NCI-H1694 treated with DMSO at 0.1 percent for 48 hours (cell line): ENCODE measurements at regions not wholly inside any gene's neighbourhood (a gene's known extent, or its start where the extent isn't known, plus 50 kb on each side); places are given as distances from the start of the nearest gene placed in this dataset.
"Not testable (repeated sequence)": the region's sequence is repeated elsewhere in the genome, so short reads cannot be mapped to it uniquely, and the experiment has no call there.

ENCODE experiments used
- DNase-seq: peaks from one replicate; lab custom pipeline; 2025; lab: John Stamatoyannopoulos, UW

DNA sequence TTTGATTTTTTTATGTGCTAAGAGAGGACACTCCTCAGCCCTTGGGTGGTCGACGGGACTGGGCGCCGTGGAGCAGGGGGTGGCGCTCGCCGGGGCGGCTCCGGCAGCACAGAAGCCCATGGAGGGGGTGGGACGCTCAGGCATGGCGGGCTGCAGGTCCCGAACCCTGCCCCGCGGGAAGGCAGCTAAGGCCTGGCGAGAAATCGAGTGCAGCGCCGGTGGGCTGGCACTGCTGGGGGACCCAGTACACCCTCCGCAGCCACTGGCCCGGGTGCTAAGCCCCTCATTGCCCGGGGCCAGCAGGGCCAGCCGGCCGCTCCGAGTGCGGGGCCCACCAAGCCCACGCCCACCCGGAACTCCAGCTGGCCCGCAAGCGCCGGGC, 669.7 kb upstream of the CTNND2 start:
- DNase-seq: not testable (repeated sequence)

DNA sequence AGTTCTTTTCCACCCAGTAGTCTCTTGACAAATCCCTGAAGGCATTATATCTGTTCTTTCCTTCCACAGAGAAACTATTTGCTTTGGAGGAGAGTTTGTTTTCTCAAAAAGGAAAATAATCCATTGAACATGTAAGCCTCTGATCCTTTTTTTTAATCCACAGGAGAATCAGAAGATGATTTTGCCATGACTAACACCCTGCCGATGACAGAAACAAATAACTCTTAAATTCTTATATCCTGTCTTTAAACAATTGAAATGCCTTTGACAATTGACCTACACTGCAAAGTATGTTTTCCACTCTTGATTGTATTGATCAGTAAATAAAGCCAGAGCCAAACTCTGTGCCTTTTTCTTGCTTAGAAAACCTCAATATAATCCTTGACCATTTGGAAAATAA, 666.4 kb upstream of the CTNND2 start:
- DNase-seq: no peak

DNA sequence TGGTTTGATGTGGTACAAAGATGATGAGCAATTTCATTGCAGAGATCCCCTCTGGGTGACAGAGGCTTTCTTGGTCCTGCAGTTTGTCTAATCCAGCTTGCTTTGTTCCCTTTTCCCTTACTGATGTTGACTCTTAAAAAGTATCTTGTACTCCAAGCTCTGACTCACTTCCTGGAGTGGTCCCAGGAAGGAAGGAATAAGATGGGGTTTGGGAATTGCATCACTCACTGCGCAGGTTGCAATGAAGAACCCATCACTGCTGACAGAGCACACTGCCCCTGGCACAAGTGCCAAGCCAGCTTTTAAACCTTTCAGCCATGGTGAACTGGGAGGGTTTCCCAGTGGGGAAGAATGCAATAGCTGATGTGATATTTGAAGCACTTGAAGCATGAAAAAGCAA, 662.2 kb upstream of the CTNND2 start:
- no peak for DNase-seq

DNA sequence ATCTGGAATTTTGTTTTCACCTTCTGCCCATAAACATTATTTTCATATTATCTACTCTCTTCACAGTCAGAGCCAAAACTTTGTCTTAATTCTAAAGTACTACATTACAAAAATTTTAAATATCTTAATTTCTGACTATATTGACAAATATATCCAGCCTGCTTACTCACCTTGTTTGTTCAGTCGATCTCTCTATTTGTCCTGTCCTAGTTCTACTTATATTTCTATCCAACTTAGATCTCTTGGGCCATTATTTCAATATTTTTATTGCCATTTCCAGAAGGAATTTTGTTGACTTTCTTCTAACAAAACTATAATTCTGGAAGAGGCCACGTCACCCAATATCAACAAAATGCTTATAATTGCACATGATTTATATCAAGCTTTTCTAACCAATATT, 652.8 kb upstream of the CTNND2 start:
- no peak for DNase-seq

DNA sequence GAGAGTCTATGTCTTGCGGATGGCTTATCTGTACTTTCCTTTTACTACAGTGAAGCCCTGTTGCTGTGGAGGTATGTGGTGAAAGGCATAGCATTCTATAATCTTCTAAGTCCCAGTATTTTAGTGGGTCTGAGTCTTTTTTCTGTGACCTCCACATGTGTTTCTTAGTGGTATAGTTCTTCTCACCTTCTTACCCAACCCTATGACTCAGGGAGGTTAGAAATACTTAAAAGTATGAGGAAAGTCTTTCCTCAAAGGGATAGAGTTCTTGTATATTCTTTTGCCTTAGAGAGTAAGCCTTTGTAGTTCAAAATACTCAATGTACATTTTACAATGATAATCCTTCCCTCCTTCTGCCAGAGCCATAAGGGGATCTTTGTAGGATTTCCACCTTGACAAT, 621.9 kb upstream of the CTNND2 start:
- DNase-seq: no peak

DNA sequence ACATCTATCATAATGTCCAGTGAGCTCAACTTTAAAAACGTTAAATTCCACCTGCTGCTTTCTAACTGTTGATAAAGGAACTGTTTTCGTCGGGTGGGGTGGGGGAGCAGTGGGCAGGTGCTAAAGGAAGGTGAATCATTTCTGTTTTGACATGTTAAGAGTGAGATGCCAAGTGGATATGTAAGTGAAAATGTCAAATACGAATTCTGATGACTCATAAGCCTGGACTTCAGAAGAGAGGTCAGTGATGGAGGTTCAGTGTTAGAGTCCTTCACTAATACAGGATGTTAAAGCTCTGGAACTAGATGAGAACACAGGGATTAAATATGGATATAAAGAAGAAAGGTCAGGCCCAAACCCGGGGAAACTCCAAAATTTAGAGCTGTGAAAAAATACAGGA, 617.9 kb upstream of the CTNND2 start:
- no peak for DNase-seq

DNA sequence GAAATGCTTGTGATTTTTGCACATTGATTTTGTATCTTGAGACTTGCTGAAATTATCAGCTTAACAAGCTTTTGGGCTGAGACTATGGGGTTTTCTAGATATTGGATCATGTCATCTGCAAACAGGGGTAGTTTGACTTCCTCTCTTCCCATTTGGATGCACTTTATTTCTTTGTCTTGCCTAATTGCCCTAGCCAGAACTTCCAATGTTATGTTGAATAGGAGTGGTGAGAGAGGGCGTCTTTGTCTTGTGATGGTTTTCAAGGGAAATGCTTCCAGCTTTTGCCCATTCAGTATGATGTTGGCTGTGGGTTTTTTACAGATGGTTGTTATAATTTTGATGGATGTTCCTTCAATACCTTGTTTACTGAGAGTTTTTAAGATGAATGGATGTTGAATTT, 600.7 kb upstream of the CTNND2 start:
- DNase-seq: not testable (repeated sequence)

DNA sequence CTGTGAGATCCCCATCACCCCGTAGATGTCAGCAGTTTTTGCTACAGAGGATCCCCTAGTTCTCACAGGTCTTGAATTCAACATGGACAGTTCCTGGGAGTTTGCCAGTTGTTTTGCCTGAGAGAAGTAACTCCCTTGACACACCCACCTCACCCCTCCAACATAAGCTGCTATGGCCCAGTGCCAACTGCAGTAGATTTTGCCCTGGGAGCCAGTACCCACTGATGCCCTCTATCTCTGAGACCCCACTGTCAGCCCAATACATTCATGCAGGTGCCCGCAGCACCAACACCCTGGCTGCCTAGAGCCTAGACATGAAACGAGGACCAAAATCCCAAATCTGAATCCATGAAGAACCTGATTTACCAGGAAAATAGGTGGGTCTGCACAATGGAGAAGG, 583.9 kb upstream of the CTNND2 start:
- DNase-seq: no peak

DNA sequence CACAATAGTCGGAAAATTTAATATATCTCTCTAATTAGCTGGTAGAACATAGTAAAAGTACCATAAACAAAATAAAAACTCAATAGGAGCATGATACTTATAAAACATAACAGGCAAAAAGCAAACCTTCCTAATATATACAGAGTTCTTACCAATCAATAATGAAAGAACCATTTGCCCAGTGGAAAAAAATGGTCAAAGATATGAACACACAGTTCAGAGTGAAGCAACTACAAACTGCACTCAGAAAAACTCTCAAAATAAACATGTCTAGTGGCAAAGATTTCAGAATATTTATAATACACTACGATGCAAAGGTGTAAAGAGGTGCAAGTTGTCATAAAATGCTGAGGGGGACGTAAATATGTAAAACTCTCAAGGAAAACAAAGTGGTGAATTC, 576.2 kb upstream of the CTNND2 start:
- no peak for DNase-seq

DNA sequence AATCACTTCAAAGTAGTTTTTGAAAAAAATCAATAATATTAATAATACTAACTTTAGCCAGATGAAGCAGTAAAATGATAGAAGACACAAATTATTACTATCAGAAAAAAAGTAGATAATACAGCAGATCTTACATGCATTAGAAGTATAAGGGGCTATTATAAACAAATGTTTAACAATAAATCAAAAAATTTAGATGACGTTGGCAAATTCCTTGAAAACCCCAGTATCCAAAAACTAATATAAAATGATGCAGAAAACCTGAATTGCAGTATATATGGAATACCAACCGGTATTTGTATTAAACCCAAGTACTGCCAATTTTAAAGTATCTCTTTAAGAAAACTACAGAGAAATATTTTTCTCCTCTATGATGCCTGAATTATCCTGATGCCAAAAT, 573.3 kb upstream of the CTNND2 start:
- DNase-seq: no peak

DNA sequence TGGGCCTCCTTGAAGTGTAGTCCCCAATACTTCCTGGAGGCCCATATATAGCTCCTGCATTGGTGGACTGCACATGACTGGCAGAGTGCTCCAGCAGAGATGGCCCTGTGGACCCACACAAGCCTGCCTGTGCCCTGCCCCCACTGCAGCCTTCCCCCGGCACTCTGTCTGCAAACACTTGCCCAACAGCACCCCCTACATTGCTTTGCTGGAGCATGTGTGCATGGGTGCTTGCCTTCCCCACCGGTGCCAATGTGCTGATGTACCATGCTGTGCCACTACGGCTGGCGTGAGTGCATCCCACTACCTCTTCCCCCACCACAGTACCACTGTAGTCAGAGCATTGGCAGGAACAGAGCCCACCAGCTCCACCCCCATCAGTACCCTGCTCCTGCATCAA, 563.6 kb upstream of the CTNND2 start:
- DNase-seq: no peak

DNA sequence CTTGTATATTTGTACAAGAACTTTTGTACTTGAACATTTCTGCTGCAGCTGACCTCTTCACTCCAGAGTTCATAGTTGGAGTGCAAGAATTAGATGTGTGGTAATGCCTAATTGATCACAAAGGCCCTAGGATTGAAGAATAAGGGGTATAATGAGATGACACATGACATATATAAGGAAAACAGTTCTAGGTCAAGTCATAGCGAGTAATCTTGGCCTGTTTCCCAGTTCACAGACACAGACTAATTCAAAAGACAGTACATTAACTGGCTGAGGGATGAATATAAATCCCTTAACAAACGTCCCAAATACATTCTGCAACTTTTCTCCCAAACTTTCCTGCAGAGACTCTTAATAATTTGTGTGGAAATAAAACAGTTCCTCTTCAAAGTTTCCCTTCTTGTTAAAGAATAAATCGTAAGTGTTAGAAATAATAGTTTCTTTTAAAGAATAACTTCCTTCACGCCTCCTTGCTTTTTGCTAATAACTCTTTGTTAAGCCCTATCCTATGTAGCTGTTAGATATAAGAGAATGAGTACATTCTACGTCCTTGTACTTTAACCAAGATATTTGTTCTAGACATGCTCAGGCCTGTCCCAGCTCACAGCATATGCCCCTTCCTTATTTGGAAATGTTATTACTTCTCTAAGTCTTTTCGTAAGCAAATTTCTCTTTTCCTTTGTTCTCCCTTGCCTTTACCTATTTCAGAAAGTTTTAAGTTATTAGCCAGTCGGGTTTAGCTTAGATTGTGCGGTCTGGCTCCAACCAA, 556.4 kb upstream of the CTNND2 start:
- DNase-seq: no peak

DNA sequence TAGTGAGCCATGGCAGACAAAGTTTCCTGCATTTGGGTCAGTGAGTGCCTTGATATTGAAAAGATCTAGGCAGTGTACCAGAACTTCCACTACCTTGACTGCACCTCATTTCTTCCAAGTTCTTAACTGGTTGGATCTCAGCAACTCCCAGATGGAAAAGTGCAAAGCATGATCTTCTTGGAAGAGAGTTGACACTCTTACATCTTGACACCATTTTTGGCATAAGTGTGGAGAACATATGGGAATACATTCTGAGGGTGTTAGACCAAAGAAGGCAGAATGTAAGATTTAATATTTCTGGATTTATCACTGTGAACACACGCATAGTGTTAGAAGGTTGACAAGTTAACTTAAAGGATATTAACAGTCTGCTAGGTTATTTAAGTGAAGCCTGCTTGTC, 555.1 kb upstream of the CTNND2 start:
- DNase-seq: no peak

DNA sequence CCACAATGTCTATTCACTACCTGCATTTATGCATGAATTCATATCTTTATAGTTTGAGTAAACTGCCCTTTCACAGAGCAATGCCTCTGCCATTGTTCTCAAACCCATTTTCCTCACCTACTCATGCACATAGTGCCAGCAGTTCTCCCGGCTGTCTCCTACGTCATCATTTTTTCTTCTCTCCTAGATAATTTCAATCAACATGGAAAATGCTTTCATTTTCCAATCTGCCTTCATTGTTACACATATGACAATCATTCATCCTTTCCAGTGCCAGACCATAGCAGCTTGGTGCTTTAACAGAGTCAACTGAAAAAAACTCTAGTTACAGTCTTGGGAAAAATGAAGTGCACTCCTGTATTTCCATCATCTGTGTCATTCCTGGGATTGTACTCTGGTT, 514.8 kb upstream of the CTNND2 start:
- DNase-seq: no peak

DNA sequence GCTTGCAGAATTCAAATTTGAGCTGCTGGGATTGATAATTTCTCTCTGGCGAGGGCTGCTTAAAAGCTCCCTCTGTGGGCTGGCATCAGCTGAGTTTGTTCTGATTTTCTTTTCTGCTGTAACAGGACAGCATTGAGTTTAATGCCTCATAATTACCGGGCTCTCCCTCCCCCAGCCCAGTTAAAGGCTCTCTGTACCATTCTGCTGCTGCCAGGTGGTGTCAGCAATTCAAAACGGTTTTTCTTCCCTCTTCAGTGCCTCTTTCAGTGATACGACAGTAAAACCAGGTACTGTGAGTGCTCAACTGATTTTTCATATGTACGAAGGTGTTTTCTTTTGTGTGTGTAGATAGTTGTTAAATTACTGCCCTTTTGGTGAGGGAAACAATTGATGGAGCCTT, 509.3 kb upstream of the CTNND2 start:
- DNase-seq: no peak

DNA sequence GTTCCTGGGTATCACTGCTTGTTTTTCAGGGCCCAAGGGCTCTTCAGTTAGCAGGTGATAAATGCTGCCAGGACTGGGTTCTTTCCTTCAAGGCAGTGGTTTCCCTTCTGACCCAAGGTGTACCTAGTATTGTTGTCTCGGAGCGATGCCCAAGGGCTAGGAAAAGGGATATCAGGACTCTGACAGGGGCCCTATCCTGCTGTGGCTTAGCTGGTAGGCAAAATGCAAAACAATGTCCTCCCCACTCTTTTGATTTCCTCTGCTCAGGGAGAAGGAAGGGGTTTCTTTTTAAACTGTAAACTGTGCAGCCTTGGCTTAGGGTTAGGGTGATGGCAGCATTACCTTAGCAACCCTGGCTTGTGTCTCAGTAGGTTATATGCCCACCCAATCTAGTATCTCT, 508.8 kb upstream of the CTNND2 start:
- DNase-seq: no peak

DNA sequence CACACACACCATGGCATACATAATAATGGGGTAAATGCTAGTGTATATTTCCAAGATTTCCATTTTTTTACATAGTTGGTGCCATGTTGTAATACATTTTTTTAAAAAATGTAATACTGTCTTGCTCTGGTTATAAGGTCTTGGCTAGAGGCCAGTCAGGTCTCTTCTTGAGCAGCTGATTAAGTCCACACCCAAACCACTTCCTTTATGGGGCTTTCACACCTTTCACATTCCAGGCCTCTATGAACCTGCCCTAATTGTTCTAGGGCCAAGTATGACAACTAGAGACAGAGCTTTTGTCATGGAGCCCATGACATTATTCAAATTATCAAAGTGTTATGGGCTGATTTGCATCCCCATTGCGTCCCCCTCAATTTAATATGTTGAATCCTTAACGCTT, 495.6 kb upstream of the CTNND2 start:
- DNase-seq: no peak

DNA sequence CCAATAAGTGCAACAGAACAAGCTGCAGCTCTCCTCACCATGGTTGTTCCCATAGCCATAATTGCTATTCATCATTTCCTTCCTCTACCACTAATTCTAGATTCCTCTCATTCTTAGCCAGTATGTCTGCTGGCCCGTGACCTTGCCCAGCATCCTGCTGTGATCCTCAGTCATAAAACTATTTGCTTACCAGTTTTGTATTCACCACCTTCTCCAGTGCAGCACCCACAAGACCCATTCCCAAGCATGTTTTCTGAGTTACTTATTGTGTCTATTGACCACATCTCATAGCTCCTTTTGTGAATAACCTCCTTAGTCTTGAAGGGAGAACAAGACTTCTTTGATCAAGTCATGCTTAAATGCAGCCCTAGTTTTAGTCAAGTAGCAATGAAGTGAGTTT, 488.0 kb upstream of the CTNND2 start:
- DNase-seq: no peak

DNA sequence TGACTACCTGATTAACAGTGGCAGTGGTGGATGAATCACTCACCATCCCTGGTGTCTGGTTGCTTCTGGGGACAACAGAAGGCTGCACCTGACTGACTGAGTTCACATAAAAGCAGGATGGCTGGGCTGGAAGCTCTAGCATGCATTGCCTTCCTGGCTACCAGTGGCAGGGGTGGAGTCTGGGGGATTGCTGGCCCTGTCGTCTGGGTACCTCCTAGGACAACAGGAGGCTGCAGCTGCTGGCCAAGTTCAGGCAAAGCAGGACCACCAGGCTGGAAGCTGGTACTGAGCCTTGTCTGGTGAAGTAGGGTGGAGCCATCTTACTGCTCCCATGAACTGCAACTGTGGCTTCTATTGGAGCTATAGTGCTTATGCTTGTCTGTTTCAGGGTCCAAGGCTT, 480.8 kb upstream of the CTNND2 start:
- DNase-seq: no peak

DNA sequence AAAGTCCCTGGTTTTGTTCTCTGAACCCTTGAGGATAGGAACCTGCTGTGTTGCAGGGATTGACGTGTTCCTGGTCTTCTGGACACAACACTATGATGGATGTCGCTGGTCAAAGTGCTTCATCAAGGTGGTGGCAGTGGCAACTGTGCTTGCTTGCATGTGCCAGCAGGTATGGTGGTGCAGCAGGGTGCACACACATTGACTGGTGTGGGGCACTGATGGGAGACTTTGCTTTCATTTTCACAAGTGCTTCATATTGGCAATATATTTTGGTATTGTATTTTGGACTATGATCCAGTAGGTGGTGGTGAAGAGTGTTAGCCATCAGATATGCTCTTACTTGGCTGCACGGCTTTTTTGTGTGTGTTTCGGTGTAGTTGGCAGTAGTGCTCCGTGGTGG, 479.8 kb upstream of the CTNND2 start:
- DNase-seq: no peak

DNA sequence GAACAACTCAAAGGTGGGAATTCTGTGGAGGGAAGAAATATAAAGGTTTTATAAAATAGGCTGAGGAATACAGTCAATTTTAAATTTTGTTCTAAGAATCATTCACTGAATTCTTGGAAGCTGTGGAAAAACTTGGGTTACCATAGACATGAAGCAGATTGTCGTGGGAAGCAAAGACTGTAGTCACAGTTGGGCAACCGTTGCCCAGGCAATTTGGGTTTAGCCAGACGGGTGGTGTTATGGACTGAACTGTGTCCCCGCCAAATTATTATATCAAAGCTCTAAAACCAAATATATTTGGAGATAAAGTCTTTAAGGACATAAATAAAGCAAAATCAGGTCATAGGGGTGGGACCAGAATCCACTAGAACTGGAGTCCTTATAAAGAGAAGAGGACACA, 463.7 kb upstream of the CTNND2 start:
- DNase-seq: no peak

DNA sequence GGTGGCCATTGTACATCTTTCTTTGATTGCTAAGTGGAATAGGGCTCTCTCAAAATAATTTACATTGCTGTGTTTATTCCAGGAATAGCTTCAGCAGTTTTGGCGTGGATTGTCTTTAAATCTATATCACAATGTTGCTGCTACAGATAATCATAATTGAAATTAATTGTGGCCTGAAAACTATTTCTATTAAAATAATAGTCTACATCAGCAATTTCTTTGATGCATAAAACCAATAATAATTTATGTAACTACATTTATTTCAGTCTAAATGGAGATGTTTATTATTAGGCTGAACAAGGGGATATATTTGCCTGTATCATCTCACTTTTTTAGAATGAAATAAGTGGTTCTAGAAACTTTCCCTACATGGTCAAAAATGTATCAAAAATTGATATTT, 456.0 kb upstream of the CTNND2 start:
- DNase-seq: no peak

DNA sequence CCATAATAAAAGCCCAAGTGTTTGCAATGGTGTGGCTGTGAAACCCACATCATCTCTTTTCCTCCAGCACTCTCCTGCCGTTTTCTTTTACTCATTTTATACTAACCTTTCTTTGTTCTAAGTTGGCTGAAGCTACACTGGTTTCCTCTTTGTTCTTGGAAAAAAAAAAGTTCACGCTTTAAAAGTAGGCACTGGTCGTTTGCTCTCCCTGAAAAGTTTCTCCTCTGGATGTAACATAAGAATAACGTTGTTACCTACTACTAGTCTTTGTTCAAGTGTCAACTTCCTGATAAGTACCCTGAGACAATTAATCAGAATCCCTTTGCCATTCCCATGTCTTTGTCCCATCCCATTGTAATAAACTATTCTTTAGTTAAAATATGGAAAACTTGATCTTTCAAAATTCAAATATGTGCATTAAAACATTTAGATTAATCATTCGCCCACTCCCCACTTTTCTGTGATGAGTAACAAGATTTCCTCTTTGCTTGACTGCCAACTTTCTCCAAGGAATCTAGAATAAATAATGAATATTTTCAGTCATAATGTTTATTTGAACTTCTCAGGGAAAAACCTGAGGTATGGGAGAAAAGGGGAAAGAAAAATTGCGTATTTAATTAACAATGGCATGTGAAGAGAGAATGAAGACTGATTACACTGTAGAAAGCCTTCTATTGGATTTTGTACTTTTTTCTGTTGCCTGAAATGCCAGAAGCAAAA, 454.3 kb upstream of the CTNND2 start:
- DNase-seq: no peak

DNA sequence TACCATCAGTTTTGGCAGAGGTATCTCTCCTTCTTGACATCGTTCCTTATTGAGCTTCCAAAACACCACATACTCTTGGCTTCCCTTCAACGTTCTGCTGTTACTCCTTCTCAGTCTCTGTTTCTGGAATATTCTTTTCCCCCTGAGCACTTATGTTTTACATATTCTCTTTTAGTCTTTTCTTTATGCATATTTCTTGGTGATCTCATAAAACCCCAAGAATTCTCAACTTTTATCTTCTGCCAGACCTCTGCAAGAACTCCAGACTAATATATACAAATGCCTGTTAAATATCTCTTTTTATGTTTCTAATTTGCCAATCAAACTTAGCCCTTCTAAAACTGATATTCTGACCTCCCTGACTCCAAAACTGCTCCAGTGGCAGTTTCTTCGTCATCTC, 453.4 kb upstream of the CTNND2 start:
- DNase-seq: no peak
